GM23248 (cell line): ENCODE measurements at regions not wholly inside any gene's neighbourhood (a gene's known extent, or its start where the extent isn't known, plus 50 kb on each side); places are given as distances from the start of the nearest gene placed in this dataset.

Source experiments
- EZH2 ChIP-seq: fragments of 200-600 bp; sonication (generic); IDR thresholded peaks from 2 replicates; pipeline ENCODE4 v1.6.1; 2018; ENCODE audit warnings: antibody characterized with exemption, mild to moderate bottlenecking; ENCODE audit not compliant: insufficient read depth, poor library complexity, severe bottlenecking
- EZH2phosphoT487 ChIP-seq: fragments of 200-600 bp; sonication (generic); IDR thresholded peaks from 2 replicates; pipeline ENCODE4 v1.6.1; 2018; ENCODE audit warnings: antibody characterized with exemption, moderate library complexity, mild to moderate bottlenecking, low read depth; ENCODE audit not compliant: insufficient read depth

DNA sequence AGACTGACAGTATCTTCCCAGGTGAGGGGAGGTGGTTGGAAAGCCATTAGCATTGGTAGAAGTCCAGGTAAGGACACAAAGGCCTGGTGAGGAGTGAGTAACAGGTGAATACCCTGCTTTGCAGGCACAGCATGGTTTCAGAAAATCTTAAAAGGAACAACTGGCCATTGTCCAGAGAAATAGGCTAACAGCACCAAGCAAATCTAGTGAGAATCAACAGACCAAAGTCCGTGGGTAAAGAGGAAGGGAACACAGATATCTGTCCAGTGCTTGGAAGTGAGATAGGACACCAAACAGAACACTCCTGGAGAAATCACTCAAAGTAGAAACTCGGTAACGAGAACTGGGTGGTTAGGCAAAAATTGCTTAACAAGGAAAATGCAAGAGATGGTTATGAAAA lies 88.8 kb upstream of the RPRM start:
- TF ChIP-seq EZH2 = no peak
- no peak for TF ChIP-seq EZH2phosphoT487
